ENCODE measurements at regions not wholly inside any gene's neighbourhood (a gene's known extent, or its start where the extent isn't known, plus 50 kb on each side); places are given as distances from the start of the nearest gene placed in this dataset.

DNA sequence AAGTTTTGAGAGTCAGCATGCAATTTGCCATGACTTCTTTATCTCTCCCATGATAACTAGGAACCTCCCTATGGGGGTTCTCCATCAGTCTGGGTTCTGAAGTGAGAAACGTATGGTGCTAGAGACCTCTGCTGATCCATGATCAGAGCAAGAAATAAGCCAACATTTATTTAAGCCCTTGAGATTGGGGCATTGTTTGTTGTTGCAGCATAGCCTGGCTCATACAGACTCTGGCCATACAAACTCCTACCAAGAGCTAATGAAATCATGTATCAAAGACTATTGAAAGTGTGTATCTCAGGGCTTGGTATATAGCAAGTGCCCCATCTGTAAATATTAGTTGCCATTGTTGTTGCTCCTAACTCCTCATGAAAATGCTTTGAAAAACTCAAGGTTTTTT, 233.9 kb downstream of the MAF start:
- ChIA-PET CTCF (no interaction called here), POLR2A (no interaction called here)
- no peak for DNase-seq (ENCODE audit: extremely low spot score)
- TF ChIP-seq, protein P1, sequence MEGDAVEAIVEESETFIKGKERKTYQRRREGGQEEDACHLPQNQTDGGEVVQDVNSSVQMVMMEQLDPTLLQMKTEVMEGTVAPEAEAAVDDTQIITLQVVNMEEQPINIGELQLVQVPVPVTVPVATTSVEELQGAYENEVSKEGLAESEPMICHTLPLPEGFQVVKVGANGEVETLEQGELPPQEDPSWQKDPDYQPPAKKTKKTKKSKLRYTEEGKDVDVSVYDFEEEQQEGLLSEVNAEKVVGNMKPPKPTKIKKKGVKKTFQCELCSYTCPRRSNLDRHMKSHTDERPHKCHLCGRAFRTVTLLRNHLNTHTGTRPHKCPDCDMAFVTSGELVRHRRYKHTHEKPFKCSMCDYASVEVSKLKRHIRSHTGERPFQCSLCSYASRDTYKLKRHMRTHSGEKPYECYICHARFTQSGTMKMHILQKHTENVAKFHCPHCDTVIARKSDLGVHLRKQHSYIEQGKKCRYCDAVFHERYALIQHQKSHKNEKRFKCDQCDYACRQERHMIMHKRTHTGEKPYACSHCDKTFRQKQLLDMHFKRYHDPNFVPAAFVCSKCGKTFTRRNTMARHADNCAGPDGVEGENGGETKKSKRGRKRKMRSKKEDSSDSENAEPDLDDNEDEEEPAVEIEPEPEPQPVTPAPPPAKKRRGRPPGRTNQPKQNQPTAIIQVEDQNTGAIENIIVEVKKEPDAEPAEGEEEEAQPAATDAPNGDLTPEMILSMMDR (IDR thresholded peaks at IDR 0.05; ENCODE audit: control extremely low read depth, extremely low read depth, low read depth, missing control alignments): no peak

DNA sequence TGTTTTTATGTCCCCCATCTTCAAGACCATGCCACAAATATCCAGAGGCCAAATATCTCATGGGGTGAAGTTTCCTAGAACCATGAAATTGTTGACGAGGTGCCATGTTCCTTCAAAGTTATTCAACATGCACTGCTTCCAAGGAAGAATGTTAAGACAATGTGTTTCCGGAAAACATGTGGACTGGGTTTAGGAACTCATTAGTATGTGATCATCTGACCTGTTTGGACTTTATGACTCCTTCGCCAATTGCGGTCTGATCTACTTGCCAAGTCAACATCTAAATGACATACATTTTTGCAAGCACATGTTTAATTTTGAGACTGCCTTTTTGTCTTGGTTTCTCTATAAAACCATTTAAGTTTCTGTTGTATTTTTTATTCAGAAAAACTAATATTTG, 234.8 kb downstream of the MAF start:
- TF ChIP-seq, protein P1 (IDR thresholded peaks at IDR 0.05; ENCODE audit: control extremely low read depth, extremely low read depth, low read depth, missing control alignments): no peak
- ChIA-PET POLR2A (no interaction called here), CTCF (no interaction called here)
- no peak for DNase-seq (ENCODE audit: extremely low spot score)

DNA sequence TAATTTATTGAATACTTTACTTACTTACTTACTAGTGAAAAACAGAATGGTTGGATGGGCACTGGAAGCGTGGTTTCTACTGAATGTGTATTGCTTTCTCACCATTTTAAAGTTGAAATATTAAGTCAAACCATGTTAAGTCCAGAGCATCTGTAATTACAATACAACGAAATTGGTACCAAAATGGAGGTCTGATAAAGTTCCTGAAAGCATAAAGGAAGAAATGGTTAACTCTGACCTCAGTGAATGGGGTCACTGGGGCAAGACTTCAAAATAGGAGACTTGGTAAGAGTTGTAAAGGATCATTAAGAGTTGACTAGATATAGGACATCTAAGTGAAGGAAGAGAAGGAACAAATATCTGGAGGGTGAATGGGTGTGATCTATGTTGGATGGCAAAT, 237.1 kb downstream of the MAF start:
- DNase-seq (ENCODE audit: extremely low spot score): no peak
- ChIA-PET POLR2A (no interaction called here), CTCF (interaction anchor here (1.1 kb wide), 2 partner anchors 10 to 31 kb away, joined by 3 read pairs; no protein-coding TSS in a partner anchor)
- TF ChIP-seq, protein P1 (IDR thresholded peaks at IDR 0.05; ENCODE audit: control extremely low read depth, extremely low read depth, low read depth, missing control alignments): no peak

DNA sequence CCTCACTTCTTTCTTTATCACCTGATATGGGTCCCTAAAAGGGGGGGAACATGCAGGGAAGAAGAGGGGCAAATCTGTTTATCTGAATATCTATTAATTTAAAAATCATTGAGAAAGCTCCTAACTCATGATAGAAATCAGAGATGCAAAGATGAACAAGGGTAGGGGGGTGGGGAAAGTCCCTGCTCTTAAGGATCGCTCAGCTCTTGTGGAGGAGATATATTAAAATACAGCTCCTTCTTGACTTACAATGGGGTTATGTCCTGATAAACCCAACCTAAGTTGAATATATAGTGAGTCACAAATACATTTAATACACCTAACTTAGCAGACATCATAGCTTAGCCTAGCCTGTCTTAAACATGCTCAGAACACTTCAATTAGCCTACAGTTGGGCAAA, 237.5 kb downstream of the MAF start:
- ChIA-PET CTCF (interaction anchor here (1.1 kb wide), 2 partner anchors 10 to 32 kb away, joined by 3 read pairs; no protein-coding TSS in a partner anchor), POLR2A (no interaction called here)
- DNase-seq (ENCODE audit: extremely low spot score): no peak
- TF ChIP-seq, protein P1 (IDR thresholded peaks at IDR 0.05; ENCODE audit: control extremely low read depth, extremely low read depth, low read depth, missing control alignments): no peak

DNA sequence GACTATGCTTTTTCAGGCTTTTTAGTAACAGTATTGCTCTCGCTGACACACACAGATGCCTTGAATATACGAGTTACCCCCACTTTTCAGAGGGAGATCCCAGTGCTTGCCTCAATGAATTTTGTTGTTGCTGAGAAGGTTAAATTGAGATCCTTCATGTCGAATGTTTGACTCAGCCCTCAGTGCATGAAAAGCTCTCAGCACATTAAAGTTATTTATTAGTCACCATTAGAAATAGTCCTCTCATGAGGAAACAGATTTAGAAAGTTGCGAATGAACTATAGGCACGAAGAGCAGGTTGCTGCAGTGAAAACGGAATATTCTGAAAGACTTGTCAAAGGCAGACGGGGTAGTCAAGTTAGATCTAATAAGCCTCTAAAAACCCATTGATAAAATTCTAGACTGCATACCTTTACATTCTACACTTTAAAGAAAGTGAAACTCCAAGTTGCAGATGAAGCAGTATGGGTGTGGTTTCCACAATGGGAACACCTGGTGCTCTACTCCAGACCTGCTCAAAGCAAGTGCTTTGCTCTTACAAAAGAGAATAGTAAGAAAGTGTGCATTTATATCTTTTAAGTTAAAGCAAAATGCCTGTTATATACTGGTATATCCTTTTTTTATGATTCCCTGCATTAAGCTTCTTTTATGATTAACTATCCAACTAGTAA, 238.1 kb downstream of the MAF start:
- no peak for DNase-seq (ENCODE audit: extremely low spot score)
- ChIA-PET POLR2A (no interaction called here), CTCF (interaction anchor here (1.1 kb wide), 2 partner anchors 11 to 33 kb away, joined by 3 read pairs; no protein-coding TSS in a partner anchor)
- TF ChIP-seq, protein P1 (IDR thresholded peaks at IDR 0.05; ENCODE audit: control extremely low read depth, extremely low read depth, low read depth, missing control alignments): no peak

DNA sequence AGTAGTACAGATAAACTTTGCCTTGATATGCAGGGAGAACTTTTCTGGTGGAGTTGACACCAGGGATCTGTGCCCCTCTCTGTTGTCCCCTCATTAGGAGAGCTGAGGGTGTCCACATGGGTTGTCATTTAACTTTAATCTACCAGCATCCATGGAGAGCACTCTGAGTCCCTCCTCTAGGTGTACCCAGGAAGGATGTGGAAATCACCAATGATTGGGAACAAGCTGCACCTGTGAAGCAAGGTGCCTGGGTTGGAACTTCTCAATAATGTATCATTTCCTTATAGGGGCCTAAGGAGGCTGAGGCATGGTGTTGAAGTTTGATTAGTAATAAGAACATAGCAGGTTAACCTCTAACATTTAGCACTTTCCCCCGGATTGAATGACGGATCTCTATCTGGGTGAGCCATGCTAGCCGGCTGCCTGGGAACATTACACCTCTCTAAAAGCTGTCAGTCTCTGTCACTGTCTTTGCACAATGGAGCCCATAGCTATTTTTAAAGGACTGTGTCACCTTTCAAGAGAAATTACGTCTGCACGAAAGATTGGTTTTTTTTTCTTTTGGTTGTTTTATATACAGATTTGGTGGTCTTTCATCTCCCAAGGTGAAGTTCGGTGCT, 239.3 kb downstream of the MAF start:
- no peak for DNase-seq (ENCODE audit: extremely low spot score)
- ChIA-PET CTCF (interaction anchor here (2.4 kb wide), 1 partner anchor 12 kb away, joined by 5 read pairs; no protein-coding TSS in a partner anchor), POLR2A (no interaction called here)
- TF ChIP-seq, protein P1 (IDR thresholded peaks at IDR 0.05; ENCODE audit: control extremely low read depth, extremely low read depth, low read depth, missing control alignments): no peak
